Neural progenitor cell (in vitro differentiated cells): ENCODE measurements at regions not wholly inside any gene's neighbourhood (a gene's known extent, or its start where the extent isn't known, plus 50 kb on each side); places are given as distances from the start of the nearest gene placed in this dataset.

Experiments
- CTCF ChIP-seq: fragments of 200-600 bp; sonication (generic); IDR thresholded peaks from 2 replicates; pipeline ENCODE4 v1.5.1; 2017; ENCODE audit warnings: antibody characterized with exemption, mild to moderate bottlenecking
- EZH2 ChIP-seq: fragments of 200-600 bp; sonication (generic); IDR thresholded peaks from 2 replicates; pipeline ENCODE4 v1.6.1; 2017; ENCODE audit warnings: antibody characterized with exemption, mild to moderate bottlenecking, moderate library complexity
- EZH2phosphoT487 ChIP-seq: fragments of 200-600 bp; sonication (generic); IDR thresholded peaks from 2 replicates; pipeline ENCODE4 v1.6.1; 2017; ENCODE audit warnings: antibody characterized with exemption

- TF ChIP-seq EZH2 (no peak), CTCF (no peak), EZH2phosphoT487 (no peak)
These were observed 147.1 kb upstream of the PRSS1 start for GRCh38 chr7:142602183-142602582.
